ENCODE measurements at regions not wholly inside any gene's neighbourhood (a gene's known extent, or its start where the extent isn't known, plus 50 kb on each side); places are given as distances from the start of the nearest gene placed in this dataset.
A peak's percentile ranks its signal among the peaks of the same experiment; 100 is the strongest.

DNA sequence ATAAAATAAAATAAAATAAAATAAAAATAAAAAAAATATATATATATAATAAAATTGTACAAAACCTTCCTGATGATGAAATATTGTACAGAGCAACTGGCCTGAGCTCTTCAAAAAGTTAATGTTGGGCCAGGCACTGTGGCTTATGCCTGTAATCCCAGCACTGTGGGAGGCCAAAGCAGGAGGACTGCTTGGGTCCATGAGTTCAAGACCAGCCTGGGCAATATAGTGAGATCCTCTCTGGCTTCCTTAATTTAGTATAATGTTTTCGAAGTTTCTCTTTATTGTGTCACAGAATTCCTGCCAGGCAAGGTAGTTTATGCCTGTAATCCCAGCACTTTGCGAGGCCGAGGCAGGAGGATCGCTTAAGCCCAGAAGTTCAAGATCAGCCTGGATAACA is 113.9 kb upstream of the SALL4 start:
- no peaks in the 10 kb centered on the region for H3K36me3 Mint-ChIP-seq (ENCODE audit: unreplicated experiment)
- peaks cover 9% of the 10 kb centered on the region for H3K27me3 Mint-ChIP-seq (ENCODE audit: unreplicated experiment)
- TF ChIP-seq, protein P1, sequence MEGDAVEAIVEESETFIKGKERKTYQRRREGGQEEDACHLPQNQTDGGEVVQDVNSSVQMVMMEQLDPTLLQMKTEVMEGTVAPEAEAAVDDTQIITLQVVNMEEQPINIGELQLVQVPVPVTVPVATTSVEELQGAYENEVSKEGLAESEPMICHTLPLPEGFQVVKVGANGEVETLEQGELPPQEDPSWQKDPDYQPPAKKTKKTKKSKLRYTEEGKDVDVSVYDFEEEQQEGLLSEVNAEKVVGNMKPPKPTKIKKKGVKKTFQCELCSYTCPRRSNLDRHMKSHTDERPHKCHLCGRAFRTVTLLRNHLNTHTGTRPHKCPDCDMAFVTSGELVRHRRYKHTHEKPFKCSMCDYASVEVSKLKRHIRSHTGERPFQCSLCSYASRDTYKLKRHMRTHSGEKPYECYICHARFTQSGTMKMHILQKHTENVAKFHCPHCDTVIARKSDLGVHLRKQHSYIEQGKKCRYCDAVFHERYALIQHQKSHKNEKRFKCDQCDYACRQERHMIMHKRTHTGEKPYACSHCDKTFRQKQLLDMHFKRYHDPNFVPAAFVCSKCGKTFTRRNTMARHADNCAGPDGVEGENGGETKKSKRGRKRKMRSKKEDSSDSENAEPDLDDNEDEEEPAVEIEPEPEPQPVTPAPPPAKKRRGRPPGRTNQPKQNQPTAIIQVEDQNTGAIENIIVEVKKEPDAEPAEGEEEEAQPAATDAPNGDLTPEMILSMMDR (IDR thresholded peaks at IDR 0.05; ENCODE audit: partially characterized antibody, unreplicated experiment) = no peak
- H3K27ac Mint-ChIP-seq (ENCODE audit: unreplicated experiment) = no peak overlapping the region
- H3K4me1 Mint-ChIP-seq (ENCODE audit: low read depth, unreplicated experiment) = no peaks in the 10 kb centered on the region
- no peak overlapping the region for H3K4me3 Mint-ChIP-seq (ENCODE audit: unreplicated experiment)
- no peak for DNase-seq
- H3K9me3 Mint-ChIP-seq (ENCODE audit: unreplicated experiment) = no peaks in the 10 kb centered on the region

DNA sequence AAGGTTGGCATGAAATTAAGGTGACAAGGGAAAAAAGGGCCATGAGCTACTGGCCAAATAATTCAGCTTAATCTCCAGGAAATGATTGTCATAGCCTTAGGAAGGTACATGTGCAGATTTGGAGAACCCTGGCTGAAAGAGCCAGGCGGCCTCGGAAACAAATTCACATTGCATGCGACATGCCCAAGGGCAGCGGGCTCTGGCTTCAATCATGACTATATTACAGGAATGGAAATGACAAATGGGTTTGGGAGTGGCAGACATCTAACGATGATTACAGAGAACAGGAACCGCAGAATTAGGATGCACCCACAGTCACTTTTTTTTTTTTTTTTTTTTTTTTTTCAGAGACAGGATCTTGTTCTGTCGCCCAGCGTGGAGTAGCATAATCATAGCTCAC is 112.4 kb upstream of the SALL4 start:
- Mint-ChIP-seq H3K4me3 (ENCODE audit: unreplicated experiment) (no peak overlapping the region), H3K27ac (ENCODE audit: unreplicated experiment) (no peak overlapping the region), H3K36me3 (ENCODE audit: unreplicated experiment) (no peaks in the 10 kb centered on the region), H3K27me3 (ENCODE audit: unreplicated experiment) (peaks cover 9% of the 10 kb centered on the region), H3K9me3 (ENCODE audit: unreplicated experiment) (no peaks in the 10 kb centered on the region), H3K4me1 (ENCODE audit: low read depth, unreplicated experiment) (peaks cover 8% of the 10 kb centered on the region)
- no peak for DNase-seq
- TF ChIP-seq, protein P1 (IDR thresholded peaks at IDR 0.05; ENCODE audit: partially characterized antibody, unreplicated experiment) = no peak

DNA sequence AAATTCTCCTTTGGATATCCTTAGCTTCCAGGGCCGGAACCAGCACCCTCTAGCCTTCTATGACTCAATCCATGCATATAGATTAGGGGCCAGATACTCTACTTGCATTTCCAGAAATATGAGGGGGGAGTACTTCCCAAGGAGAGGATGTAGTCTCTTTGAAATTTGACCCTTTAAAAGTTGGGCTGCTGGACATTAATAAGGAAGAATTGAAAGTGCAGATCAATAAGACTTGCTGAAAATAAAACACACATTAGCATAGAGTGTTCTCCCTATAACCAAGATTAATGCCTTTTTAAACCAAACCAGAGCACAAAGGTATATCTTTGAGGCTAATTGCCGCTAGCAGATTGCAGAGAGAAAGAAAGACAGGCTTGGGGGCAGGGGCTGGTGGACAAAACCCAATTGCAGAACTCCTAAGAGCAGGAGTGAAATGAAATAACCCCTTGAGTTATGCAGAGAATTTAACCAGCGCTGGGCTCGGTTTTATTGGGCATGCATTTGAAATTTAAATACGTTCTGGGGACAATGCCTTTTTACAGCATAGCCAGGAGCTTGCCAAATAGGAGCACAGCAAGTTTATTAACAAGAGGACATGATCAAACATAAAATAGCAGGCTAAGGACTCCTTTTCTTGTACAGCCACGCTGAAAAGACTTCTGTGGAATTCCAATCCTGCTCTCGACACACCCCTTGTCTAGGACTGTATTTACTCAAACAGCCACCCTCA is 108.2 kb upstream of the SALL4 start:
- peaks cover 2% of the 10 kb centered on the region for H3K9me3 Mint-ChIP-seq (ENCODE audit: unreplicated experiment)
- TF ChIP-seq, protein P1 (IDR thresholded peaks at IDR 0.05; ENCODE audit: partially characterized antibody, unreplicated experiment) = no peak
- H3K27ac Mint-ChIP-seq (ENCODE audit: unreplicated experiment) = no peak overlapping the region
- peaks cover 8% of the 10 kb centered on the region for H3K4me1 Mint-ChIP-seq (ENCODE audit: low read depth, unreplicated experiment)
- DNase-seq = no peak
- peak overlapping the region; percentile 25 for H3K4me3 Mint-ChIP-seq (ENCODE audit: unreplicated experiment)
- H3K36me3 Mint-ChIP-seq (ENCODE audit: unreplicated experiment) = no peaks in the 10 kb centered on the region
- H3K27me3 Mint-ChIP-seq (ENCODE audit: unreplicated experiment) = peaks cover 9% of the 10 kb centered on the region

DNA sequence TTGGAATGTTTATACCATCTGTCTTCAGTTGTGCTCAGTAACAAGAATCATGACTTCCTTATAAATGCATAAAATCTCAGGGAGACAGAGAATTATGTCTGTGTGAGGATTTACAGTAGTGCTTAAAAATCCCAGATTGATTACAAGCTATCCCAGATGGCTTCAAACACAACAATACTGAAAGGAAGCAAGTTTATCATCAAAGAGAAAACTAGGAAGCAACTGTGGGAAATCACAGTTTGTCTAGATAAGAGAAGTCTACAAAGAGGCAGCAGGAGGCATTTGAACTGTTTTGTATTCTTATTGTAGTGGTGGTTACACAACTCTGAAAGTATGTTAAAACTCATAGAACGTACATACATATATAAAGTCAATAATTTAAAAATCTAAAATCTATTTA is 104.4 kb upstream of the SALL4 start:
- TF ChIP-seq, protein P1 (IDR thresholded peaks at IDR 0.05; ENCODE audit: partially characterized antibody, unreplicated experiment) = no peak
- Mint-ChIP-seq H3K27me3 (ENCODE audit: unreplicated experiment) (no peaks in the 10 kb centered on the region), H3K4me3 (ENCODE audit: unreplicated experiment) (no peak overlapping the region), H3K9me3 (ENCODE audit: unreplicated experiment) (peaks cover 2% of the 10 kb centered on the region), H3K27ac (ENCODE audit: unreplicated experiment) (no peak overlapping the region), H3K4me1 (ENCODE audit: low read depth, unreplicated experiment) (peaks cover 8% of the 10 kb centered on the region), H3K36me3 (ENCODE audit: unreplicated experiment) (no peaks in the 10 kb centered on the region)
- DNase-seq = no peak

DNA sequence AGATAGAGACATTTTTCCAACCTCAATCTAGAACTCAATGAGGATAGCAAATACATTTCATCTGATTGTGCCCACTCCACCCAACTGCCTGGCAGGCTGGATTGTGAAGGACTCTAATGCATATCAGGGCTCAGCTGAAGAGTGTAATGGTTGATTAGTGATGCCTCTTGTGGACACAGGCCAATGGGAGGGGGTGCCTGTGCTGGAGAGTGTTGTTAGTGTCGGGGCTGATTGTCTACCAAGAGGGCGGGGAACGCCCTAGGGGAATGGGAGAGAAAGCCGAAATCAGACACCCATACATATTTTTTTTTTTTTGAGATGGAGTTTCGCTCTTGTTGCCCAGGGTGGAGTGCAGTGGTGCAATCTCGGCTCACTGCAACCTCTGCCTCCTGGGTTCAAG is 103.7 kb upstream of the SALL4 start:
- no peaks in the 10 kb centered on the region for H3K27me3 Mint-ChIP-seq (ENCODE audit: unreplicated experiment)
- no peak for DNase-seq
- H3K36me3 Mint-ChIP-seq (ENCODE audit: unreplicated experiment) = no peaks in the 10 kb centered on the region
- H3K9me3 Mint-ChIP-seq (ENCODE audit: unreplicated experiment) = peaks cover 2% of the 10 kb centered on the region
- H3K4me3 Mint-ChIP-seq (ENCODE audit: unreplicated experiment) = no peak overlapping the region
- TF ChIP-seq, protein P1 (IDR thresholded peaks at IDR 0.05; ENCODE audit: partially characterized antibody, unreplicated experiment) = no peak
- H3K27ac Mint-ChIP-seq (ENCODE audit: unreplicated experiment) = no peak overlapping the region
- H3K4me1 Mint-ChIP-seq (ENCODE audit: low read depth, unreplicated experiment) = peaks cover 8% of the 10 kb centered on the region

Measured in glutamatergic neuron (in vitro differentiated cells).